ENCODE measurements at regions not wholly inside any gene's neighbourhood (a gene's known extent, or its start where the extent isn't known, plus 50 kb on each side); places are given as distances from the start of the nearest gene placed in this dataset.

- no peak for DNase-seq
Observed at GRCh38 chr10:70966646-70967553, 78.5 kb upstream of the PCBD1 start.

- DNase-seq: no peak
Observed at GRCh38 chr10:70967591-70968587, 79.5 kb upstream of the PCBD1 start.

GRCh38 chr10:70969188-70969587 is 80.8 kb upstream of the PCBD1 start:
- no peak for DNase-seq

GRCh38 chr10:70970830-70971229 is 82.5 kb upstream of the PCBD1 start:
- DNase-seq: no peak

- DNase-seq: no peak
Observed at GRCh38 chr10:70973275-70973674, 84.9 kb upstream of the PCBD1 start.

- DNase-seq: no peak
Observed at GRCh38 chr10:70974351-70974901, 86.1 kb upstream of the PCBD1 start.

- no peak for DNase-seq
Observed at GRCh38 chr10:70974920-70975319, 86.6 kb upstream of the PCBD1 start.

GRCh38 chr10:70976063-70976695 is 87.8 kb upstream of the PCBD1 start:
- no peak for DNase-seq

GRCh38 chr10:70977625-70978024 is 89.3 kb upstream of the PCBD1 start:
- DNase-seq: no peak

- no peak for DNase-seq
Observed at GRCh38 chr10:70978181-70978580, 89.8 kb upstream of the PCBD1 start.

GRCh38 chr10:70978816-70979480 is 90.6 kb upstream of the PCBD1 start:
- no peak for DNase-seq

- DNase-seq: no peak
Observed at GRCh38 chr10:70980687-70981086, 92.3 kb upstream of the PCBD1 start.

GRCh38 chr10:70981171-70981836 is 92.9 kb upstream of the PCBD1 start:
- no peak for DNase-seq

- DNase-seq: no peak
Observed at GRCh38 chr10:70981936-70982335, 93.6 kb upstream of the PCBD1 start.

GRCh38 chr10:70982443-70982842 is 94.1 kb upstream of the PCBD1 start:
- DNase-seq: no peak

GRCh38 chr10:70984986-70985722 is 96.8 kb upstream of the PCBD1 start:
- DNase-seq: no peak

- DNase-seq: no peak
Observed at GRCh38 chr10:70985824-70986622, 97.7 kb upstream of the PCBD1 start.

- DNase-seq: no peak
Observed at GRCh38 chr10:70986623-70986950, 98.2 kb upstream of the PCBD1 start.
